GM15510 (cell line): ENCODE measurements at regions not wholly inside any gene's neighbourhood (a gene's known extent, or its start where the extent isn't known, plus 50 kb on each side); places are given as distances from the start of the nearest gene placed in this dataset.

ENCODE experiments used
- POLR2A ChIP-seq: IDR thresholded peaks from 3 replicates; pipeline ENCODE4 v1.6.1; 2011; ENCODE audit warnings: borderline replicate concordance; ENCODE audit not compliant: insufficient read length; ENCODE audit errors: extremely low read depth

GRCh38 chr3:193970773-193971206, 165.2 kb upstream of the HES1 start:
- no peak for TF ChIP-seq POLR2A

GRCh38 chr3:193971261-193971751, 164.6 kb upstream of the HES1 start:
- TF ChIP-seq POLR2A, result no peak

GRCh38 chr3:193971966-193972365, 164.0 kb upstream of the HES1 start:
- no peak for TF ChIP-seq POLR2A

GRCh38 chr3:193972832-193973231, 163.1 kb upstream of the HES1 start:
- no peak for TF ChIP-seq POLR2A

- TF ChIP-seq POLR2A, result no peak
These were observed 161.7 kb upstream of the HES1 start for GRCh38 chr3:193974191-193974652.

- no peak for TF ChIP-seq POLR2A
These were observed 161.0 kb upstream of the HES1 start for GRCh38 chr3:193974671-193975535.

GRCh38 chr3:193977622-193978021, 158.3 kb upstream of the HES1 start:
- TF ChIP-seq POLR2A, result no peak

GRCh38 chr3:193978030-193978429, 157.9 kb upstream of the HES1 start:
- no peak for TF ChIP-seq POLR2A

GRCh38 chr3:193978486-193978885, 157.5 kb upstream of the HES1 start:
- no peak for TF ChIP-seq POLR2A

- no peak for TF ChIP-seq POLR2A
These were observed 155.6 kb upstream of the HES1 start for GRCh38 chr3:193980326-193980725.

- no peak for TF ChIP-seq POLR2A
These were observed 155.0 kb upstream of the HES1 start for GRCh38 chr3:193980905-193981304.

GRCh38 chr3:193981504-193981903, 154.4 kb upstream of the HES1 start:
- TF ChIP-seq POLR2A, result no peak

GRCh38 chr3:193982258-193982659, 153.7 kb upstream of the HES1 start:
- TF ChIP-seq POLR2A, result no peak

GRCh38 chr3:193983846-193984818, 151.8 kb upstream of the HES1 start:
- TF ChIP-seq POLR2A, result no peak

- TF ChIP-seq POLR2A, result no peak
These were observed 151.1 kb upstream of the HES1 start for GRCh38 chr3:193984876-193985275.
